ENCODE measurements at regions not wholly inside any gene's neighbourhood (a gene's known extent, or its start where the extent isn't known, plus 50 kb on each side); places are given as distances from the start of the nearest gene placed in this dataset.

DNA sequence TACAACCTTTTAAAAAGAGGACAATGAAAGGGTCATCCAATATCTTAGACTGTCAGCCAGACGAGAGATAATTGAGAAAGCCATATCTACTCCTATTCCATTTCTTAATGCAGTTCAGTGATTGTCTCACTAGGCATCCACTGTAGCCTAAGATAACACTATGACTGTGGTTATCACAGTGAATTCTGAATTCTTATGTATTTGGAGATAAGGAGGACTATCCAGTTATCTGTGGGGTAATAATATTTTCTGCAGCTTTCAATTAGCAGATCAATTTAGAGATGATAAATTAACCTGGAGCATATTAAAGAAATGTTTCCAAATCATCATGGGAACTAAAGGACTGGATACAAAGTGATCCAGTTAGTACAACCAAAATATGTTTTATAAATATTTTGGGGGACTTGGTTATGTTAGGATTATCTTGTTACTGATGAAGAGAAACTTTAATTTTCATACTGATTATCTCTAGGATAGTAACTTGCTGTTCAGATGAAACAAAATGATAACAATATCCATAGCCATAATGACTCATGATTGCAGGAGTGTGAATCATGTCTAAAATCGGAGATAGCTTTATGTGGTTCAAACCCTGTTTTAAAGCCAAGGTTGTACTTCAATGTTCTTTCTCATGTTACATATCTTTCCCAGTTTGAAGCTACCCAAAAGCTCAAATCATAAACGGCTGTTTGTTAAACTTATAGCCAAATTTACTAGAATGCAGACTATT, 1152.0 kb downstream of the HACE1 start:
- no peak for DNase-seq (ENCODE audit: low read depth, low spot score)
- Histone ChIP-seq H3K4me1 (ENCODE audit: insufficient read depth, insufficient read length) (no peaks in the 10 kb centered on the region), H3K9ac (ENCODE audit: insufficient read length, low read depth) (no peak overlapping the region), H3K9me3 (ENCODE audit: insufficient read depth, low read length) (no peaks in the 10 kb centered on the region), H3K4me3 (ENCODE audit: insufficient read length, low read depth) (no peak overlapping the region), H3K27me3 (ENCODE audit: insufficient read depth, insufficient read length) (no peaks in the 10 kb centered on the region), H3K36me3 (ENCODE audit: insufficient read depth, insufficient read length, low read length) (no peaks in the 10 kb centered on the region)
- TF ChIP-seq ZNF274 (IDR thresholded peaks at IDR 0.05; ENCODE audit: low read depth, low read length) (no peak), SUZ12 (IDR thresholded peaks at IDR 0.05; ENCODE audit: extremely low read depth, insufficient read depth, insufficient read length) (no peak), YY1 (IDR thresholded peaks at IDR 0.05; ENCODE audit: insufficient read depth, insufficient read length) (no peak)

DNA sequence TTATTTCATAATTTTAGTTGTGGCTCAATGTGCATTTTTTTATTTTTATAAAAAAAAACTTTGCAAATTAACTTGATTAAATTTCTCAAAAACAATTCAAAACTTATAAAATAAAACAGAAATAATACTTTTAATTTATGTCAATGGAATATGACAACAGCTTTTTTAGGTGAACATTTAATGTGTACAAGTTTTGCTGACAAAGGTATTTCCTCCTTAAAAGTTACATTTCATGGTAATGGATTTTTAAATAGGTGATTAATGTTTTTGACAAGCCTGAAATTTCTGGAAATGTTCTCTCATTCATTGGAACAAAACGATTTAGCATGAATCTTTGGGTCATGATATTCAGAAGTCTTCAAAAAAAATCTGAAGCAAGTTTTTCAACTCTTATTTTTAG, 1160.0 kb downstream of the HACE1 start:
- Histone ChIP-seq H3K36me3 (ENCODE audit: insufficient read depth, insufficient read length, low read length) (no peaks in the 10 kb centered on the region), H3K4me1 (ENCODE audit: insufficient read depth, insufficient read length) (no peaks in the 10 kb centered on the region), H3K4me3 (ENCODE audit: insufficient read length, low read depth) (no peak overlapping the region), H3K27me3 (ENCODE audit: insufficient read depth, insufficient read length) (no peaks in the 10 kb centered on the region), H3K9ac (ENCODE audit: insufficient read length, low read depth) (no peak overlapping the region), H3K9me3 (ENCODE audit: insufficient read depth, low read length) (no peaks in the 10 kb centered on the region)
- TF ChIP-seq SUZ12 (IDR thresholded peaks at IDR 0.05; ENCODE audit: extremely low read depth, insufficient read depth, insufficient read length) (no peak), YY1 (IDR thresholded peaks at IDR 0.05; ENCODE audit: insufficient read depth, insufficient read length) (no peak), ZNF274 (IDR thresholded peaks at IDR 0.05; ENCODE audit: low read depth, low read length) (no peak)
- DNase-seq (ENCODE audit: low read depth, low spot score): no peak

DNA sequence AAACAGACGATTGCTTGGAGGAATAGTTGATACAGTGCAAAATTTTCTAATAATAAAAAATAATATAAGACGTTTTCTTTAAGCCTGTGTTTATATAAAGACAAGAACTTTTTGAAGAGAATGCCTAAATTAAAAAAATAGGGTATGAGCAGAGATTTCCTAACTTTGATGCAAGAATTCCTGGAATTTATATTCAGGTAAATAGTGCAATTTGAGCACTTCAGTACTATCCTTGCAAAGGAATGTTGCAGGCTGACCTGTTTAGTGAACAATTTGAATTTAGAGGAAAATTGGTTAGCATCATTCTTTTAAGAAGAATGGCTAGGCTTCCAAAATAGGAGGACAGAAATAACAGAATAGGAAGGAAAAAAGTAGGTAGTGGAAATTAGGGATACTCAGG, 1172.3 kb downstream of the HACE1 start:
- Histone ChIP-seq H3K36me3 (ENCODE audit: insufficient read depth, insufficient read length, low read length) (no peaks in the 10 kb centered on the region), H3K9me3 (ENCODE audit: insufficient read depth, low read length) (no peaks in the 10 kb centered on the region), H3K4me3 (ENCODE audit: insufficient read length, low read depth) (no peak overlapping the region), H3K9ac (ENCODE audit: insufficient read length, low read depth) (no peak overlapping the region), H3K27me3 (ENCODE audit: insufficient read depth, insufficient read length) (no peaks in the 10 kb centered on the region), H3K4me1 (ENCODE audit: insufficient read depth, insufficient read length) (no peaks in the 10 kb centered on the region)
- no peak for DNase-seq (ENCODE audit: low read depth, low spot score)
- TF ChIP-seq ZNF274 (IDR thresholded peaks at IDR 0.05; ENCODE audit: low read depth, low read length): no peak
- no peak for TF ChIP-seq SUZ12 (IDR thresholded peaks at IDR 0.05; ENCODE audit: extremely low read depth, insufficient read depth, insufficient read length)
- TF ChIP-seq YY1 (IDR thresholded peaks at IDR 0.05; ENCODE audit: insufficient read depth, insufficient read length): no peak

DNA sequence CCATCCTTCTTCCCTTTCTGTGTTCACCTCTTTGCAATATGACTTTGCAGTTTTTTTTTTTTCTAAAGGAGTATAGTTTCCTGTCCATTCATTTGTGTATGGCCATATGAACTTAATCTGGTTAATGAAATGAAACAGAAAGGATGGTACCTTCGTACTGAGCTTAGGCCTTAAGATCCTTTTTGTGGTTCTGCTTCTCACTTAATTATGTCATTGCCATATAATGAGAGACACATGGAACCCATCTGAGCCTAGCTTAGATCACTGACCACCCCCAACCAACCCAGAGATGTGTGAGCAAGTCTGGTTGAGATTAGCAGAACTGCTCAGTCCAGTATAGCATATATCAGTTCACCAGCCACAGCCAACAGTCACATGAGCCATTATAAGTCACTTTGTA, 1179.6 kb downstream of the HACE1 start:
- H3K9me3 ChIP-seq (ENCODE audit: insufficient read depth, low read length): no peaks in the 10 kb centered on the region; the same call in 1 of the 2 replicates
- H3K4me1 ChIP-seq (ENCODE audit: insufficient read depth, insufficient read length): no peaks in the 10 kb centered on the region
- H3K27me3 ChIP-seq (ENCODE audit: insufficient read depth, insufficient read length): no peaks in the 10 kb centered on the region
- no peaks in the 10 kb centered on the region for H3K36me3 ChIP-seq (ENCODE audit: insufficient read depth, insufficient read length, low read length)
- TF ChIP-seq ZNF274 (IDR thresholded peaks at IDR 0.05; ENCODE audit: low read depth, low read length) (no peak), SUZ12 (IDR thresholded peaks at IDR 0.05; ENCODE audit: extremely low read depth, insufficient read depth, insufficient read length) (no peak), YY1 (IDR thresholded peaks at IDR 0.05; ENCODE audit: insufficient read depth, insufficient read length) (no peak)
- H3K9ac ChIP-seq (ENCODE audit: insufficient read length, low read depth): no peak overlapping the region
- DNase-seq (ENCODE audit: low read depth, low spot score): no peak
- H3K4me3 ChIP-seq (ENCODE audit: insufficient read length, low read depth): no peak overlapping the region

DNA sequence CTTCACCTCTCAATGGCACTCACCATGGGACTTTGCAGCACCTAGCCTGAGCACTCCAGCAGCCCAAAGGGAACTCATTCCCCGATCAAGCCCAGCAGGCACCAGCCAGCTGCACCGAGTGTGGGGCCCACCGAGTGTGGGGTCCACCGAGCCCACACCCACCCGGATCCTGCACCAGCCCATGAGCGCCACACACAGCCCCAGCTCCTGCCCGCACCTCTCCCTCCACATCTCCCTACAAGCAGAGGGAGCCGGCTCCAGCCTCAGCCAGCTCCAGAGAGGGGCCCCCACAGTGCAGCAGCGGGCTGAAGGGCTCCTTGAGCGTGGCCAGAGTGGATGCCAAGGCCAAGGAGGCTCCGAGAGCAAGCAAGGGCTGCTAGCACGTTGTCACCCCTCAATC, 1182.4 kb downstream of the HACE1 start:
- Histone ChIP-seq H3K4me3 (ENCODE audit: insufficient read length, low read depth) (no peak overlapping the region), H3K9ac (ENCODE audit: insufficient read length, low read depth) (no peak overlapping the region), H3K36me3 (ENCODE audit: insufficient read depth, insufficient read length, low read length) (no peaks in the 10 kb centered on the region), H3K9me3 (ENCODE audit: insufficient read depth, low read length) (no peaks in the 10 kb centered on the region; the same call in 1 of the 2 replicates), H3K4me1 (ENCODE audit: insufficient read depth, insufficient read length) (no peaks in the 10 kb centered on the region), H3K27me3 (ENCODE audit: insufficient read depth, insufficient read length) (no peaks in the 10 kb centered on the region)
- TF ChIP-seq SUZ12 (IDR thresholded peaks at IDR 0.05; ENCODE audit: extremely low read depth, insufficient read depth, insufficient read length): no peak
- no peak for TF ChIP-seq ZNF274 (IDR thresholded peaks at IDR 0.05; ENCODE audit: low read depth, low read length)
- TF ChIP-seq YY1 (IDR thresholded peaks at IDR 0.05; ENCODE audit: insufficient read depth, insufficient read length): no peak
- no peak for DNase-seq (ENCODE audit: low read depth, low spot score)

DNA sequence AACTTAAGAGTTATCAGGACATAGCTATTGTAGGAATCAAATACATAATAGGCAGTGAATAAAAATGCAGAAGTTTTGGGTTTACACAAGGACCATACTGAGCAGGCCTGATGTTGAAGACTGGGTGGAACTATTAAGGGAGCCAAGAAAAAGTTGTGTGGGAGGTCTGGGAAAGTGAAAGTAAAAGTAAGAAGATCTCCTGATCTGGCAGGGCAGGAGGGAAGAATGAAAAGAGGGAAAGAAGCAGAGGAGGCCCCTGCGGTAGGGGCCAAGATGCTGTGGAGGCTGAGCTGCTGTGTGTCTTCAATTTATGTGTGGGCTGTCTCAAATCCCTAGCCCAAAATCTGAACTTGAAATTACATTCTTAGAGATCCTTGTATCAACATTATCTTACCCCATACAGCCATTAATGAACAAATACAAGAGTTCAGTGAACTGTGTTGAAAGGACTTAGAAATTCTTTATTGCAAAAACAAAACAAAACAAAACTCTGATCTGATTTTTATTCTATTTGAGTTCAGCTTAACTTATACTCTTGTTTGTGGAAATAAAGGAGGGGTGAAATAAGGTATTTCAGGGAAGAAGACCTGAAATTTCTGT, 1183.8 kb downstream of the HACE1 start:
- no peaks in the 10 kb centered on the region for H3K4me1 ChIP-seq (ENCODE audit: insufficient read depth, insufficient read length)
- no peak for TF ChIP-seq SUZ12 (IDR thresholded peaks at IDR 0.05; ENCODE audit: extremely low read depth, insufficient read depth, insufficient read length)
- TF ChIP-seq ZNF274 (IDR thresholded peaks at IDR 0.05; ENCODE audit: low read depth, low read length): no peak
- TF ChIP-seq YY1 (IDR thresholded peaks at IDR 0.05; ENCODE audit: insufficient read depth, insufficient read length): no peak
- H3K9me3 ChIP-seq (ENCODE audit: insufficient read depth, low read length): no peaks in the 10 kb centered on the region; the same call in 1 of the 2 replicates
- no peaks in the 10 kb centered on the region for H3K27me3 ChIP-seq (ENCODE audit: insufficient read depth, insufficient read length)
- no peak overlapping the region for H3K4me3 ChIP-seq (ENCODE audit: insufficient read length, low read depth)
- no peak for DNase-seq (ENCODE audit: low read depth, low spot score)
- no peak overlapping the region for H3K9ac ChIP-seq (ENCODE audit: insufficient read length, low read depth)
- H3K36me3 ChIP-seq (ENCODE audit: insufficient read depth, insufficient read length, low read length): no peaks in the 10 kb centered on the region

DNA sequence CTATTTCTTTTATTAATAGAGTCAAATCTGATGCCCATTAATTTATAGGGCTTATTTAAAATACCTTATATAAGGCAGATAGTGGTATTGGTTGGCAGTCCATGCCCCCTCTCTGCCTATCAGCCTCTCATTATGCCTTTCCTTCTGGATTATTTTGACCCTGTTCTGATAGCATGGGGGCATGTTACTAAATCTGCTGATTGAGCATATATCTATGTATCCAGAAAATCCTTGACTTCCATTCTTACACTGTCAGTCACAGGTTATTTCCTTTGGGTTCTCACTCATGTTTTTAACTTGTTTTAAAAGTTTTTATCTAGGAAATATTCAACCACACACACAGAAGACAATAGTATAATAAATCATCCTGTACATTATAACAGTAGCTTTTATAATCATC, 1184.9 kb downstream of the HACE1 start:
- H3K36me3 ChIP-seq (ENCODE audit: insufficient read depth, insufficient read length, low read length): no peaks in the 10 kb centered on the region
- TF ChIP-seq ZNF274 (IDR thresholded peaks at IDR 0.05; ENCODE audit: low read depth, low read length) (no peak), YY1 (IDR thresholded peaks at IDR 0.05; ENCODE audit: insufficient read depth, insufficient read length) (no peak), SUZ12 (IDR thresholded peaks at IDR 0.05; ENCODE audit: extremely low read depth, insufficient read depth, insufficient read length) (no peak)
- no peaks in the 10 kb centered on the region for H3K27me3 ChIP-seq (ENCODE audit: insufficient read depth, insufficient read length)
- H3K4me3 ChIP-seq (ENCODE audit: insufficient read length, low read depth): no peak overlapping the region
- H3K9me3 ChIP-seq (ENCODE audit: insufficient read depth, low read length): no peaks in the 10 kb centered on the region; the same call in 1 of the 2 replicates
- no peaks in the 10 kb centered on the region for H3K4me1 ChIP-seq (ENCODE audit: insufficient read depth, insufficient read length)
- DNase-seq (ENCODE audit: low read depth, low spot score): no peak
- no peak overlapping the region for H3K9ac ChIP-seq (ENCODE audit: insufficient read length, low read depth)
